ENCODE measurements at regions not wholly inside any gene's neighbourhood (a gene's known extent, or its start where the extent isn't known, plus 50 kb on each side); places are given as distances from the start of the nearest gene placed in this dataset.
A peak's percentile ranks its signal among the peaks of the same experiment; 100 is the strongest.

DNA sequence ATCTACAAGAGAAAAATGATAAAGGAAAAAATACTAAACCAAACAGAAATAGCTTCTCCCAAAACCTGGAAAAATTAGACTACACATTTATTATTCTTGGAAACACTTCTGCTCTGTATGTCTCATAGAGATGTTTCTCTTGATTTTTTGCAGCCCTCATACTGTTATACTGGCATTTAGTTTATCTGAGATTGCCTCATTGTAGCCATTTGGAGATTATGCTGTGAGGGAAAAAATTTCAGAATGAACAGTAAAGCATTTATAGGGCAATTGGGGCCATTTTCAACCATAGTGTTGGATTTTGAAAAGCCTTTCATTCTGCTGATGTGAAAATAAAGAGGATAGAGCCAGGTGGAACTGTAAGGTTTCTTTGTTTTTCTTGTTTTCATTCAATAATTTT lies 441.8 kb upstream of the RIOK2 start:
- DNase-seq (ENCODE audit: low read depth) = no peak
- in situ Hi-C loops (cut with HindIII; ENCODE audit: low pct_unique_long_range_greater_than_20kb, low sequenced_read_pairs) = no loop called here

DNA sequence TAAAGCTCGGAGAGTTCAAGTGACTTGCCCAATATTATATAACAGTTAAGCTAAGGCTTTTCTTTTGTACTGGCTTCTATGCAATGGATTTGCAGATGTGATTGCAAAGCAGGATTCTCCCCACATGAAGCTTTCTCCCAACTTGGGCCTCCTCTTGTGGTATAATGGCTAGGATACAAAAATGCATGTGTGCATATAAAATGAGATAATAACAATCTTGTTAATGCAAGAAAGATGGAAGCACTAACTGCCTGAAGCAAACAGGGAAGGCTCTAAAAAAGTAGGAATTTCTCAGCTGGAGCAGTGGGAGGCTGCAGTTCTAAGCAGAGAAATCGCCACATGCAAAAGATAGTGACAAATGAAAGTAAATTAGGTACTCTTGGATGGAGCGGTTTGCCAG lies 444.2 kb upstream of the RIOK2 start:
- in situ Hi-C loops (cut with HindIII; ENCODE audit: low pct_unique_long_range_greater_than_20kb, low sequenced_read_pairs) = no loop called here
- DNase-seq (ENCODE audit: low read depth) = no peak

GRCh38 chr5:97628031-97628430 lies 445.0 kb upstream of the RIOK2 start:
- DNase-seq (ENCODE audit: low read depth) = no peak
- in situ Hi-C loops (cut with HindIII; ENCODE audit: low pct_unique_long_range_greater_than_20kb, low sequenced_read_pairs) = no loop called here

- in situ Hi-C loops (cut with HindIII; ENCODE audit: low pct_unique_long_range_greater_than_20kb, low sequenced_read_pairs) = no loop called here
Measured at GRCh38 chr5:97628807-97629206, 445.8 kb upstream of the RIOK2 start.

DNA sequence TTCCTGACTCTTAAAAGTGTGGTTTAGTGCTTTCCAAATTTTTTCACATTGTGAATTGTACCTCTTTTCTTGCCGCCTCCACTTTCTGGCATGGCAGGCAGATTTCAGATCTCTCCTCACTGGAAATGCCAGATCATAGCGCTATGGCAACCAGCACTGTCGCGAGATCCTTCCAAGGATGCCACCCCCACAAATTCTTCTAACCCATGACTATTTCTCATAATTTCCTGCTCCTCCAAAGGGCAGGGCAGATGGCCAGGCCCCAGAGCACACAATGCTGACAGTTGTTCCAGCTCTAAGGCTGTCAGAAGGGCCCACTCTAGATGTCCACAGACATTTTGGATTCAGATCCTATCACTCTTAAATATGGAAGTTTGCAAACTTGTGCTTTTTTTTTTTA lies 446.2 kb upstream of the RIOK2 start:
- in situ Hi-C loops (cut with HindIII; ENCODE audit: low pct_unique_long_range_greater_than_20kb, low sequenced_read_pairs) = no loop called here
- DNase-seq (ENCODE audit: low read depth) = no peak

More at GRCh38 chr5:97628807-97629206, 445.8 kb upstream of the RIOK2 start:
- no peak for DNase-seq (ENCODE audit: low read depth)

DNA sequence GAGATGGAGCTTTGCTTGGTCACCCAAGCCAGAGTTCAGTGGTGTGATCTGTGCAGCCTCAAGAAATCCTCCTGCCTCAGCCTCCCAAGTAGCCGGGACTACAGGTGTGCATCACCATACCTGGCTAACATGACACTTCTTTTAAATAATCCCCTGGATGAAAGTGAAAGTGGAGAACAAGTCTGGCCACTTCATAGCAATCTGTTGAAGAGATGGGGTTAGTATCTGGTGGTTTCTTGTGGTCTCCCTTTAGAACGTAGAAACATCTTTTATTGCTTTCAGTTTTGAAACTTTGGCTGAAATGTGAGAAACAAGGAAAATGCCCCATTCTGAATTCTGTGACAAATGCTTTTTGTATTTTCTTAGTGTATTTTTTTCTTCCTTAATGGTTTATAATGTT lies 452.5 kb upstream of the RIOK2 start:
- no peak for DNase-seq (ENCODE audit: low read depth)
- in situ Hi-C loops (cut with HindIII; ENCODE audit: low pct_unique_long_range_greater_than_20kb, low sequenced_read_pairs) = no loop called here

GRCh38 chr5:97636766-97637165 lies 453.7 kb upstream of the RIOK2 start:
- in situ Hi-C loops (cut with HindIII; ENCODE audit: low pct_unique_long_range_greater_than_20kb, low sequenced_read_pairs) = no loop called here
- no peak for DNase-seq (ENCODE audit: low read depth)

- DNase-seq (ENCODE audit: low read depth) = no peak
- in situ Hi-C loops (cut with HindIII; ENCODE audit: low pct_unique_long_range_greater_than_20kb, low sequenced_read_pairs) = no loop called here
Measured at GRCh38 chr5:97641081-97641480, 458.0 kb upstream of the RIOK2 start.

GRCh38 chr5:97644206-97644605 lies 461.2 kb upstream of the RIOK2 start:
- in situ Hi-C loops (cut with HindIII; ENCODE audit: low pct_unique_long_range_greater_than_20kb, low sequenced_read_pairs) = no loop called here
- no peak for DNase-seq (ENCODE audit: low read depth)

- in situ Hi-C loops (cut with HindIII; ENCODE audit: low pct_unique_long_range_greater_than_20kb, low sequenced_read_pairs) = no loop called here
- no peak for DNase-seq (ENCODE audit: low read depth)
Measured at GRCh38 chr5:97644896-97645295, 461.8 kb upstream of the RIOK2 start.

GRCh38 chr5:97657239-97657638 lies 474.2 kb upstream of the RIOK2 start:
- no peak for DNase-seq (ENCODE audit: low read depth)
- in situ Hi-C loops (cut with HindIII; ENCODE audit: low pct_unique_long_range_greater_than_20kb, low sequenced_read_pairs) = no loop called here

DNA sequence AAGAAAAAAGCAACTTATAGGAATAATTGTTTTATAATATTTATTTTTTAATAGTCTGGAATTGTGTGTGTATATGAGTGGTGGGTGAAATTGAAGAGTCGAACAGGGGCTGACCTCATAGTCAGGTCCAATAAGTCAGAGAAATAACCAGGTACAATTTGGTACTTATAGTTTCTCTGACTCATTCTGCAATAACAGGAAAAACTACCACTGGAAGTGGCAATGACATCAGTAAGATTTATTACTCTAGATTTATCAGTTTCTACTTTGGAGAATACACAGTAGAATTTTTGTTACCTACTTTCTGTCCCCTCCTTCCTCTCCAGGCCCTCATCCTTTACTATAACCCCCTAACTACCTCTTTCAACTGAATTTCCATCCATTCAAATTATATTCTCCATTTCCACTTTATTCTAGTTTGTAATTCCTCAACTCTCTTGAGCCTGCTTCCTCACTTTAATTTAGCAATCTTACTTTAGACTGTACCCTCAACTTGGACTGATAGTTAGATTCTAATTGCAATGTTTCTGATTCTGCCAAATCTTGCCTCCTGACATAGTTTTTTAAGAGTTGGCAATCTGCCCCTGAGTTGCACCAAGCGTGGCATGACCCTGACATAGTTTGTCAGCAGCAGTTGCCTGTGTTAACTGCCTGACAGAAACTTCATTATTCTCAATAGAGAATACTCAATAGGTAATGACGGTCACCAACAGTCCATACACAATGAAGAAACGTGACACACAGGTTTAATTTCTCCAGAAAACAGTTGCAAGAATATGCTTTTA lies 475.3 kb upstream of the RIOK2 start:
- no peak for DNase-seq (ENCODE audit: low read depth)
- in situ Hi-C loops (cut with HindIII; ENCODE audit: low pct_unique_long_range_greater_than_20kb, low sequenced_read_pairs) = no loop called here

GRCh38 chr5:97666783-97667182 lies 483.7 kb upstream of the RIOK2 start:
- in situ Hi-C loops (cut with HindIII; ENCODE audit: low pct_unique_long_range_greater_than_20kb, low sequenced_read_pairs) = no loop called here
- DNase-seq (ENCODE audit: low read depth) = no peak

- DNase-seq (ENCODE audit: low read depth) = no peak
- in situ Hi-C loops (cut with HindIII; ENCODE audit: low pct_unique_long_range_greater_than_20kb, low sequenced_read_pairs) = no loop called here
Measured at GRCh38 chr5:97670447-97670846, 487.4 kb upstream of the RIOK2 start.

- in situ Hi-C loops (cut with HindIII; ENCODE audit: low pct_unique_long_range_greater_than_20kb, low sequenced_read_pairs) = no loop called here
- DNase-seq (ENCODE audit: low read depth) = no peak
Measured at GRCh38 chr5:97676608-97677007, 493.6 kb upstream of the RIOK2 start.

- no peak for DNase-seq (ENCODE audit: low read depth)
- in situ Hi-C loops (cut with HindIII; ENCODE audit: low pct_unique_long_range_greater_than_20kb, low sequenced_read_pairs) = no loop called here
Measured at GRCh38 chr5:97694091-97694490, 511.0 kb upstream of the RIOK2 start.

- DNase-seq (ENCODE audit: low read depth) = no peak
- in situ Hi-C loops (cut with HindIII; ENCODE audit: low pct_unique_long_range_greater_than_20kb, low sequenced_read_pairs) = no loop called here
Measured at GRCh38 chr5:97714424-97714823, 531.4 kb upstream of the RIOK2 start.

DNA sequence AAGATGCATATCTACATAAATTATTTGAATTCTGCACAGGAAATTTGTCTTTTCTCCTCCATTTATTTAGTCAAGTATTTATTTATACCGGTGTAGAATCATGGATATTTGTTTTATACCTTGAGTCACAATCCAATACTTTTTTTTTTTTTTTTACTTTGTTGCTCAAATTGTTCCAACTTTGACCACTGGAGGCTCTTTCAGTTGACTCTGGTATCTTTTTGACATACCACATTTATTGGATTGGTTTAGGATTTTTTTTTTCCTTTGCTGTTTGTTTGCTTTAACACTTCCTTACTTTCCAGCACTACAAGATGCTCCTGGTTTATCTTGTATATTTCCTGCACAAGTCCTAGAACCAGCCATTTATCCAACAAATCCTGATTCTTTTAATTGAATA lies 543.1 kb upstream of the RIOK2 start:
- in situ Hi-C loops (cut with HindIII; ENCODE audit: low pct_unique_long_range_greater_than_20kb, low sequenced_read_pairs) = no loop called here

GRCh38 chr5:97728920-97729319 lies 545.9 kb upstream of the RIOK2 start:
- DNase-seq (ENCODE audit: low read depth) = no peak
- in situ Hi-C loops (cut with HindIII; ENCODE audit: low pct_unique_long_range_greater_than_20kb, low sequenced_read_pairs) = no loop called here

More for the DNA sequence above, 543.1 kb upstream of the RIOK2 start:
- DNase-seq (ENCODE audit: low read depth) = peak; percentile 0

DNA sequence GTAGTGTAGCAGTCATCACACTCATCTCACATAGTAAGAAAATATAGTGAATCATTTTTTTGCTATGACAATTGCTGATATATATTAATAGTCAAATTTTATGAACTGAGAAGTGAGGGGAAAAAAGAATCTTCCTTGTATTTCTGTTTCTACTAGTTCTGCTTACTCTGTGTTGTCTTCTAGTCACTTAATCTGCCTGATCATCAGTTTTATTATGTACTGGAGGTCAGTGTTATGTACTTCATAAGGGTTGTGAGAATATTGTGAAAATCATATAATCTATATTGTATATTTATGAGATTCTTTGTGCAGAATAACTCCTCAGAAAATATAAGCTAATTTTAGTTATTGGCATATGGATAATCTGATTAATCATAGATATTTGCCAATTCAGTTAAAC lies 546.9 kb upstream of the RIOK2 start:
- in situ Hi-C loops (cut with HindIII; ENCODE audit: low pct_unique_long_range_greater_than_20kb, low sequenced_read_pairs) = no loop called here
- DNase-seq (ENCODE audit: low read depth) = no peak

All from Caki2 (cell line).